ENCODE measurements at regions not wholly inside any gene's neighbourhood (a gene's known extent, or its start where the extent isn't known, plus 50 kb on each side); places are given as distances from the start of the nearest gene placed in this dataset.

DNA sequence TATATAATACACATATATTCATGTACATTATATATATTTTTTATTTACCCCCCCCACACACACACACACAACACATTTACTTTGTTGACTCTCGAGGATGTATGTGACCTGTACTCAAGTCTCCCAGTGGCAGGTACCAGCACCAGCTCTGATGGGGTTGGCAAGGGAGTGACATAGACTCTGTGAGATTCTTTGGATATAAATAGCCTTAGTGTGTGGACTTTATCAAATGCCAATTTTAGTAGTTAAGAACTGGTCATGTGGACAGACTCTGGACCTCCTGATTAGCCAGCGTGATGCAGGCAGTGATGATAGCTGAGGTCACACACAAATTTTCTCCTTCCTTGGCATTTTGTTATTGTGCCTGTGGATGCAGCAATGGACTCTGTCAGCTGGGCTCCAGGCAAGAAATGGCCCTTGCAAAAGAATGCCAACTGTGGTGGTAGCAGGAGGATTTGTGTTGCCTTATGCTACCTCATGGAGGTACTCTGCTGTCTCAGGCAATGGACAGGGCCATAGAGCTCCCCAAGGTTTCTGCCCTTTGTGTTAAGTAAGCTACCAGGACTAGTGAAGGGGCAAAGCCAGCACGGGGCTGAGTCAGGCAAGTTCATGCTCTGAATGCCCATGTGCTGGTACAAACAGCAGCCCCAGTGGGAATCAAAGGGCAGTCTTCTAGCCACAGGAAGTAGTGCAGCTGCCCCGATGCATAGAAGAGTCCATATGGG is 224.6 kb upstream of the ZWINT start:
- Histone ChIP-seq H3K27ac (replicated peaks) (peak overlapping the region; percentile 64), H3K9me3 (replicated peaks) (no peaks in the 10 kb centered on the region), H3K27me3 (ENCODE audit: low read depth) (no peaks in the 10 kb centered on the region), H3K4me3 (no peak overlapping the region), H3K36me3 (no peaks in the 10 kb centered on the region), H3K4me1 (peaks cover 21% of the 10 kb centered on the region)
- TF ChIP-seq, protein P1, sequence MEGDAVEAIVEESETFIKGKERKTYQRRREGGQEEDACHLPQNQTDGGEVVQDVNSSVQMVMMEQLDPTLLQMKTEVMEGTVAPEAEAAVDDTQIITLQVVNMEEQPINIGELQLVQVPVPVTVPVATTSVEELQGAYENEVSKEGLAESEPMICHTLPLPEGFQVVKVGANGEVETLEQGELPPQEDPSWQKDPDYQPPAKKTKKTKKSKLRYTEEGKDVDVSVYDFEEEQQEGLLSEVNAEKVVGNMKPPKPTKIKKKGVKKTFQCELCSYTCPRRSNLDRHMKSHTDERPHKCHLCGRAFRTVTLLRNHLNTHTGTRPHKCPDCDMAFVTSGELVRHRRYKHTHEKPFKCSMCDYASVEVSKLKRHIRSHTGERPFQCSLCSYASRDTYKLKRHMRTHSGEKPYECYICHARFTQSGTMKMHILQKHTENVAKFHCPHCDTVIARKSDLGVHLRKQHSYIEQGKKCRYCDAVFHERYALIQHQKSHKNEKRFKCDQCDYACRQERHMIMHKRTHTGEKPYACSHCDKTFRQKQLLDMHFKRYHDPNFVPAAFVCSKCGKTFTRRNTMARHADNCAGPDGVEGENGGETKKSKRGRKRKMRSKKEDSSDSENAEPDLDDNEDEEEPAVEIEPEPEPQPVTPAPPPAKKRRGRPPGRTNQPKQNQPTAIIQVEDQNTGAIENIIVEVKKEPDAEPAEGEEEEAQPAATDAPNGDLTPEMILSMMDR (IDR thresholded peaks at IDR 0.05; ENCODE audit: borderline replicate concordance), result no peak
- intact Hi-C loops (cut with micrococcal nuclease), result no loop called here
- DNase-seq, result no peak

DNA sequence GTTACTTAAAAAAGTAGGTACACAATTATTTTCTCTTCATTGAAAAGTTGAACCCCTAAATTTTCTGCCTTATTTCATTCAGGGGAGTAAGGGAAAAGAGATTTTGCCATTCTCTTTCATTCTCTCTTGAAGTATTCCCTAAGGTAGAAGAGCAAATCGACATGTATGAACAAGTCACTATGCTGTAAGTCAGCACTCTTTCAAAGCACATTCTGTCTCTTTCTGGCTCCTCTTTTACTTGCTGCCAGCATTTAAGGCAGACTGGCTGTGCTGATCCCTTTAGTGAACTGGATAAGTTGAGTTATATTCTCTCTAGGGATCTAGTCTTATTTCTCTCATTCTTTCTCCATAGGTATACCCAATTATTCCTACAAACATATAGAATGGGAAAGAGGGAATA is 222.3 kb upstream of the ZWINT start:
- H3K36me3 ChIP-seq, result no peaks in the 10 kb centered on the region
- no peaks in the 10 kb centered on the region for H3K9me3 ChIP-seq (replicated peaks)
- H3K27me3 ChIP-seq (ENCODE audit: low read depth), result no peaks in the 10 kb centered on the region
- TF ChIP-seq, protein P1 (IDR thresholded peaks at IDR 0.05; ENCODE audit: borderline replicate concordance), result no peak
- intact Hi-C loops (cut with micrococcal nuclease), result no loop called here
- H3K4me3 ChIP-seq, result no peak overlapping the region
- peaks cover 21% of the 10 kb centered on the region for H3K4me1 ChIP-seq
- H3K27ac ChIP-seq (replicated peaks), result no peak overlapping the region
- DNase-seq, result no peak

DNA sequence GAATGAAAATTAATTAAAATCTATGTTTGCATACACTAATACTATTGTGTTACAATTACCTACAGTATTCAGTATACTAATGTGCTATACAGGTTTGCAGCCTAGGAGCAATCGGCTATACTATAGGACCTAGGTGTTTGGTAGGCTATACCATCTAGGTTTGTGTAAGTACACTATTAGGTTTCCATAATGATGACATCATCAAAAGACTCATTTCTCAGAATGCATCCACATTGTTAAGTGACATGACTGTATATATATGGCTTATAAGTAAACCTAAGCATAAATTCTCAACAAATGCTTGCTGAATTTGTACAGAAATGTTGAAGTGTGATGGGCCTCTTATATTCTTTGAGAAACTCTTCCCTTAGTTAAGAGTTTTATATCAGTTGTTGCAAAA is 206.5 kb upstream of the ZWINT start:
- Histone ChIP-seq H3K4me3 (no peak overlapping the region), H3K9me3 (replicated peaks) (peaks cover 10% of the 10 kb centered on the region), H3K36me3 (no peaks in the 10 kb centered on the region), H3K4me1 (no peaks in the 10 kb centered on the region), H3K27me3 (ENCODE audit: low read depth) (no peaks in the 10 kb centered on the region), H3K27ac (replicated peaks) (no peak overlapping the region)
- TF ChIP-seq, protein P1 (IDR thresholded peaks at IDR 0.05; ENCODE audit: borderline replicate concordance), result no peak
- intact Hi-C loops (cut with micrococcal nuclease), result no loop called here
- DNase-seq, result no peak

DNA sequence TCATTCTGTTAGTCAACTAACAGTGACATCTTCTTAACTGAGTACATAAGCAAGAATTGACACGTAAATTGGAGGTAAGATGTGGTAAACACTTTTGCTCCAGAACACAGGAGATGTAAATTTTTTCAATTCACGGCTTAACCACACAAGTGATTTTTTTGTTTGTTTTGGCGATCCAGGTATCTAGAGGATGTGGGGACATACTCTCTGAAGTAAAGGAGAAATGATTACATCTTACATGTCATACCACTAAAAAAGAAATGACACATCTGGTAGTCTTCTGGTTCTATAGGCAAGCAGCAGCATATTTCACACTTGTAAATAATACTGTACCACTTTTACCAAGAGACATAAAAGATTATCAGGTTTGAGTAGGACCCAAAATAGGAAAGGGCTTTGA is 200.3 kb upstream of the ZWINT start:
- Histone ChIP-seq H3K36me3 (no peaks in the 10 kb centered on the region), H3K27me3 (ENCODE audit: low read depth) (no peaks in the 10 kb centered on the region), H3K9me3 (replicated peaks) (no peaks in the 10 kb centered on the region), H3K27ac (replicated peaks) (no peak overlapping the region), H3K4me3 (no peak overlapping the region), H3K4me1 (no peaks in the 10 kb centered on the region)
- intact Hi-C loops (cut with micrococcal nuclease), result no loop called here
- no peak for DNase-seq
- TF ChIP-seq, protein P1 (IDR thresholded peaks at IDR 0.05; ENCODE audit: borderline replicate concordance), result no peak

DNA sequence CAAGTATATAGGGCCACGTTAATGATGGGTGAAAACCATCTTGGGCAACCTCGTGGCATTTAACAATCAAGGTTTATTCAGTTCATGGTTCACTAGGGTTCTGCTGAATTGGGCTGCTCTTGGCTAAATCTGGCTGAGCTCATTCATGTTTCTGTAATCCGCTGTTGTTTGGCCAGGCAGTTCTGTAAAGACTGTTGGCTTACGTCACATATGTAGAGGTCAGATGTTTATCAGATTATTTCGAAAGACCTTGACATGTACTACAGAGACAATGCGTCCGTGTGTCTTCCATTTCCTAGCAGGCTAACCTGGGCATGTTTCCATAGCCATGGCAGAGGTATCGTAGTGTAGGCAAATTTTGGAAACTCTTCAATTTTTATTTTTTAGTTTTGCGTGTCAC is 190.0 kb upstream of the ZWINT start:
- no peak overlapping the region for H3K27ac ChIP-seq (replicated peaks)
- TF ChIP-seq, protein P1 (IDR thresholded peaks at IDR 0.05; ENCODE audit: borderline replicate concordance), result no peak
- DNase-seq, result no peak

More for the DNA sequence above, 190.0 kb upstream of the ZWINT start:
- Histone ChIP-seq H3K4me3 (no peak overlapping the region), H3K9me3 (replicated peaks) (peaks cover 5% of the 10 kb centered on the region), H3K27me3 (ENCODE audit: low read depth) (no peaks in the 10 kb centered on the region), H3K36me3 (no peaks in the 10 kb centered on the region), H3K4me1 (no peaks in the 10 kb centered on the region)
- intact Hi-C loops (cut with micrococcal nuclease), result no loop called here

Measured in left ventricle myocardium inferior (tissue), 1 donor.